ENCODE measurements at regions not wholly inside any gene's neighbourhood (a gene's known extent, or its start where the extent isn't known, plus 50 kb on each side); places are given as distances from the start of the nearest gene placed in this dataset.

DNA sequence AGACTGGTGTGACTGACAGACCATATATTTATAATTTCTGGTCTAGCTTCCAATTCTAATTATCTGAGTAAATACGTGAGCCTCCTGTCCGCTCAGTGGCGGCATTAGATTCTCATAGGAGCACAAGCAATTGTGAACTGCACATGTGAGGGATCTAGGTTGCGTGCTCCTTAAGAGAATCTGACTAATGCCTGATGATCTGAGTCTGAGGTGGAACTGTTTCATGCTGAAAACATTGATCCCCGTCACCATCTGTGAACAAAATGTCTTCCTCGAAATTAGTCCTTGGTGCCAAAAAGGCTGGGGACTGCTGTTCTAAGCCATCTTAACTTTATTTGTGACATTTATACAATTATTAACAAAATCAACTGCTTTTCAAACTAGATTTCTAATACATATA, 164.7 kb upstream of the MEOX2 start:
- TF ChIP-seq, protein P1, sequence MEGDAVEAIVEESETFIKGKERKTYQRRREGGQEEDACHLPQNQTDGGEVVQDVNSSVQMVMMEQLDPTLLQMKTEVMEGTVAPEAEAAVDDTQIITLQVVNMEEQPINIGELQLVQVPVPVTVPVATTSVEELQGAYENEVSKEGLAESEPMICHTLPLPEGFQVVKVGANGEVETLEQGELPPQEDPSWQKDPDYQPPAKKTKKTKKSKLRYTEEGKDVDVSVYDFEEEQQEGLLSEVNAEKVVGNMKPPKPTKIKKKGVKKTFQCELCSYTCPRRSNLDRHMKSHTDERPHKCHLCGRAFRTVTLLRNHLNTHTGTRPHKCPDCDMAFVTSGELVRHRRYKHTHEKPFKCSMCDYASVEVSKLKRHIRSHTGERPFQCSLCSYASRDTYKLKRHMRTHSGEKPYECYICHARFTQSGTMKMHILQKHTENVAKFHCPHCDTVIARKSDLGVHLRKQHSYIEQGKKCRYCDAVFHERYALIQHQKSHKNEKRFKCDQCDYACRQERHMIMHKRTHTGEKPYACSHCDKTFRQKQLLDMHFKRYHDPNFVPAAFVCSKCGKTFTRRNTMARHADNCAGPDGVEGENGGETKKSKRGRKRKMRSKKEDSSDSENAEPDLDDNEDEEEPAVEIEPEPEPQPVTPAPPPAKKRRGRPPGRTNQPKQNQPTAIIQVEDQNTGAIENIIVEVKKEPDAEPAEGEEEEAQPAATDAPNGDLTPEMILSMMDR (IDR thresholded peaks at IDR 0.05 in 4 of 5, conservative IDR thresholded peaks at IDR 0.05 in 1 of 5): no peak
- TF ChIP-seq POLR2A (IDR thresholded peaks at IDR 0.05): no peak
